ENCODE measurements at regions not wholly inside any gene's neighbourhood (a gene's known extent, or its start where the extent isn't known, plus 50 kb on each side); places are given as distances from the start of the nearest gene placed in this dataset.

GRCh38 chr17:65446043-65446442 lies 115.4 kb downstream of the AXIN2 start:
- no peak for DNase-seq (ENCODE audit: low read depth in 3 of 3)

GRCh38 chr17:65444049-65444448 lies 117.4 kb downstream of the AXIN2 start:
- DNase-seq (ENCODE audit: low read depth in 3 of 3): no peak

GRCh38 chr17:65442691-65443090 lies 118.8 kb downstream of the AXIN2 start:
- DNase-seq (ENCODE audit: low read depth in 3 of 3): no peak

- DNase-seq (ENCODE audit: low read depth in 3 of 3): no peak
Observed at GRCh38 chr17:65442250-65442649, 119.2 kb downstream of the AXIN2 start.

GRCh38 chr17:65441053-65441605 lies 120.3 kb downstream of the AXIN2 start:
- no peak for DNase-seq (ENCODE audit: low read depth in 3 of 3)

GRCh38 chr17:65438708-65439294 lies 122.6 kb downstream of the AXIN2 start:
- DNase-seq (ENCODE audit: low read depth in 3 of 3): no peak

GRCh38 chr17:65438173-65438572 lies 123.3 kb downstream of the AXIN2 start:
- DNase-seq (ENCODE audit: low read depth in 3 of 3): no peak

GRCh38 chr17:65436871-65437270 lies 124.6 kb downstream of the AXIN2 start:
- no peak for DNase-seq (ENCODE audit: low read depth in 3 of 3)

- no peak for DNase-seq (ENCODE audit: low read depth in 3 of 3)
Observed at GRCh38 chr17:65434878-65435277, 126.6 kb downstream of the AXIN2 start.

GRCh38 chr17:65434251-65434650 lies 127.2 kb downstream of the AXIN2 start:
- no peak for DNase-seq (ENCODE audit: low read depth in 3 of 3)

GRCh38 chr17:65433592-65433991 lies 127.9 kb downstream of the AXIN2 start:
- DNase-seq (ENCODE audit: low read depth in 3 of 3): no peak

GRCh38 chr17:65433157-65433556 lies 128.3 kb downstream of the AXIN2 start:
- DNase-seq (ENCODE audit: low read depth in 3 of 3): no peak

- DNase-seq (ENCODE audit: low read depth in 3 of 3): no peak
Observed at GRCh38 chr17:65431116-65431515, 130.3 kb downstream of the AXIN2 start.

GRCh38 chr17:65430209-65430833 lies 131.1 kb downstream of the AXIN2 start:
- no peak for DNase-seq (ENCODE audit: low read depth in 3 of 3)

- no peak for DNase-seq (ENCODE audit: low read depth in 3 of 3)
Observed at GRCh38 chr17:65423346-65424140, 137.9 kb downstream of the AXIN2 start.

- no peak for DNase-seq (ENCODE audit: low read depth in 3 of 3)
Observed at GRCh38 chr17:65418622-65419021, 142.8 kb downstream of the AXIN2 start.

- DNase-seq (ENCODE audit: low read depth in 3 of 3): no peak
Observed at GRCh38 chr17:65417406-65418221, 143.8 kb downstream of the AXIN2 start.

GRCh38 chr17:65415991-65416390 lies 145.5 kb downstream of the AXIN2 start:
- DNase-seq (ENCODE audit: low read depth in 3 of 3): no peak

GRCh38 chr17:65413390-65413789 lies 148.1 kb downstream of the AXIN2 start:
- DNase-seq (ENCODE audit: low read depth in 3 of 3): no peak

- no peak for DNase-seq (ENCODE audit: low read depth in 3 of 3)
Observed at GRCh38 chr17:65409381-65409780, 152.1 kb downstream of the AXIN2 start.

- DNase-seq (ENCODE audit: low read depth in 3 of 3): no peak
Observed at GRCh38 chr17:65408050-65408449, 153.4 kb downstream of the AXIN2 start.

- no peak for DNase-seq (ENCODE audit: low read depth in 3 of 3)
Observed at GRCh38 chr17:65407017-65407416, 154.4 kb downstream of the AXIN2 start.

All from stimulated activated CD4-positive, alpha-beta T cell treated with anti-CD3 and anti-CD28 coated beads, TNF-alpha, amount 100 ng/mL, for 48 hours (primary cell).